ENCODE measurements at regions not wholly inside any gene's neighbourhood (a gene's known extent, or its start where the extent isn't known, plus 50 kb on each side); places are given as distances from the start of the nearest gene placed in this dataset.

DNA sequence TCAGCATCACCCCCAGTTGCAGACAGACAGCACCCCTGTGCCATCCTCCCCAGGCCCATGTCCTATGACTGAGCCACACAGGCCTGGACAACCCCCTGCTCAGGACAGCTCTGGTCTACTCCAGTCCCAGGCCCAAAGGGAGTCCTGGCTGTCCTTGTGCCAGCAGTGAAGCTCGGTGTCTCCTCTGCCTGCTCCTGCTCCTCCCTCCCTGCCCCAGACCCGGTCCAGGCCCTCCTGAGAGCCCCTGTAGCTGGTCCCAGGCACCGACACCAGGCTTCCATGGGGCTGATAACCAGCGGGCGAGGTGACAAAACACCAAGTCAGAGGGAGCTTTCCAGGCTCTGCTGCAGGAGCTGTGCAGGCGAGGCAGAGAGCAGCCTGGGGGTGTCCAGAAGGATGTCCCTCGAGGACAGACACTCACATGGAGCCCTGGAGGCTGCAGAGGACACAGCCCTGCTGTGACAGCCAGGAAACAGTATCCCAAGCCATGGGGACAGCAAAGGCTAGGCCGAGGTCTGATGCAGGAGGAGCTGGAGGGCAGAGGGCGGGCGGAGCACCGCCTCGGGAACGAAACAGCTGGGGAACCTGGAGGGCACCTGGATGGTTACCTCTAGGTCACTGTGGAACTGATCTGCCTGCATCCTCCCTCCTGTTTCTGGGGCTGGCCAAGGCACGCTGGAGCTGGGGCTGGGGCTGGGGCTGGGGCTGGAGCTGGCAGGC lies 103.8 kb upstream of the PRR20G start:
- Histone ChIP-seq H3K27me3 (ENCODE audit: insufficient read depth, low read length) (no peaks in the 10 kb centered on the region), H3K9ac (ENCODE audit: low read length) (no peak overlapping the region), H3K4me2 (ENCODE audit: low read length) (no peak overlapping the region), H3K79me2 (ENCODE audit: insufficient read depth, low read length) (no peaks in the 10 kb centered on the region), H2AFZ (ENCODE audit: low read depth, low read length) (no peak overlapping the region), H3K36me3 (ENCODE audit: insufficient read depth, low read length) (no peaks in the 10 kb centered on the region), H3K27ac (ENCODE audit: low read depth, low read length) (no peak overlapping the region), H3K4me1 (ENCODE audit: insufficient read depth, low read length) (no peaks in the 10 kb centered on the region), H3K9me3 (ENCODE audit: insufficient read depth, low read depth, low read length) (no peaks in the 10 kb centered on the region), H3K4me3 (ENCODE audit: insufficient read depth, low read depth, low read length) (no peak overlapping the region), H4K20me1 (ENCODE audit: insufficient read depth, low read length) (no peaks in the 10 kb centered on the region)
- DNase-seq (ENCODE audit: low read depth): no peak
- TF ChIP-seq, protein P1, sequence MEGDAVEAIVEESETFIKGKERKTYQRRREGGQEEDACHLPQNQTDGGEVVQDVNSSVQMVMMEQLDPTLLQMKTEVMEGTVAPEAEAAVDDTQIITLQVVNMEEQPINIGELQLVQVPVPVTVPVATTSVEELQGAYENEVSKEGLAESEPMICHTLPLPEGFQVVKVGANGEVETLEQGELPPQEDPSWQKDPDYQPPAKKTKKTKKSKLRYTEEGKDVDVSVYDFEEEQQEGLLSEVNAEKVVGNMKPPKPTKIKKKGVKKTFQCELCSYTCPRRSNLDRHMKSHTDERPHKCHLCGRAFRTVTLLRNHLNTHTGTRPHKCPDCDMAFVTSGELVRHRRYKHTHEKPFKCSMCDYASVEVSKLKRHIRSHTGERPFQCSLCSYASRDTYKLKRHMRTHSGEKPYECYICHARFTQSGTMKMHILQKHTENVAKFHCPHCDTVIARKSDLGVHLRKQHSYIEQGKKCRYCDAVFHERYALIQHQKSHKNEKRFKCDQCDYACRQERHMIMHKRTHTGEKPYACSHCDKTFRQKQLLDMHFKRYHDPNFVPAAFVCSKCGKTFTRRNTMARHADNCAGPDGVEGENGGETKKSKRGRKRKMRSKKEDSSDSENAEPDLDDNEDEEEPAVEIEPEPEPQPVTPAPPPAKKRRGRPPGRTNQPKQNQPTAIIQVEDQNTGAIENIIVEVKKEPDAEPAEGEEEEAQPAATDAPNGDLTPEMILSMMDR (IDR thresholded peaks at IDR 0.05; ENCODE audit: insufficient read depth, low read depth, low read length): no peak
- TF ChIP-seq EZH2 (IDR thresholded peaks at IDR 0.05; ENCODE audit: insufficient read depth, low read length): no peak
- Mint-ChIP-seq H3K36me3 (ENCODE audit: low read depth, unreplicated experiment) (no peaks in the 10 kb centered on the region), H3K9me3 (ENCODE audit: unreplicated experiment) (no peaks in the 10 kb centered on the region), H3K4me1 (ENCODE audit: low read depth, unreplicated experiment) (peaks cover 15% of the 10 kb centered on the region), H3K27ac (ENCODE audit: unreplicated experiment) (no peak overlapping the region), H3K4me3 (ENCODE audit: unreplicated experiment) (no peak overlapping the region), H3K27me3 (ENCODE audit: low read depth, unreplicated experiment) (peaks cover 20% of the 10 kb centered on the region)
- FAIRE-seq: no peak

- Histone ChIP-seq H3K4me2 (ENCODE audit: low read length) (no peak overlapping the region), H3K4me1 (ENCODE audit: insufficient read depth, low read length) (no peaks in the 10 kb centered on the region), H3K9ac (ENCODE audit: low read length) (no peak overlapping the region), H3K9me3 (ENCODE audit: insufficient read depth, low read depth, low read length) (no peaks in the 10 kb centered on the region), H3K27me3 (ENCODE audit: insufficient read depth, low read length) (no peaks in the 10 kb centered on the region), H3K27ac (ENCODE audit: low read depth, low read length) (no peak overlapping the region), H3K79me2 (ENCODE audit: insufficient read depth, low read length) (no peaks in the 10 kb centered on the region), H4K20me1 (ENCODE audit: insufficient read depth, low read length) (no peaks in the 10 kb centered on the region), H3K36me3 (ENCODE audit: insufficient read depth, low read length) (no peaks in the 10 kb centered on the region), H2AFZ (ENCODE audit: low read depth, low read length) (no peak overlapping the region), H3K4me3 (ENCODE audit: insufficient read depth, low read depth, low read length) (no peak overlapping the region)
- Mint-ChIP-seq H3K36me3 (ENCODE audit: low read depth, unreplicated experiment) (no peaks in the 10 kb centered on the region), H3K4me1 (ENCODE audit: low read depth, unreplicated experiment) (peaks cover 8% of the 10 kb centered on the region), H3K27me3 (ENCODE audit: low read depth, unreplicated experiment) (peaks cover 22% of the 10 kb centered on the region), H3K4me3 (ENCODE audit: unreplicated experiment) (no peak overlapping the region), H3K9me3 (ENCODE audit: unreplicated experiment) (no peaks in the 10 kb centered on the region), H3K27ac (ENCODE audit: unreplicated experiment) (no peak overlapping the region)
- no peak for DNase-seq (ENCODE audit: low read depth)
- TF ChIP-seq, protein P1 (IDR thresholded peaks at IDR 0.05; ENCODE audit: insufficient read depth, low read depth, low read length): no peak
- TF ChIP-seq EZH2 (IDR thresholded peaks at IDR 0.05; ENCODE audit: insufficient read depth, low read length): no peak
- FAIRE-seq: no peak
Observed at GRCh38 chr3:127390365-127391025, 102.6 kb upstream of the PRR20G start.

GRCh38 chr3:127389913-127390312 lies 102.1 kb upstream of the PRR20G start:
- H3K9me3 ChIP-seq (ENCODE audit: insufficient read depth, low read depth, low read length): no peaks in the 10 kb centered on the region
- H3K36me3 ChIP-seq (ENCODE audit: insufficient read depth, low read length): no peaks in the 10 kb centered on the region
- Mint-ChIP-seq H3K4me3 (ENCODE audit: unreplicated experiment) (peak overlapping the region; percentile 1), H3K27ac (ENCODE audit: unreplicated experiment) (no peak overlapping the region), H3K4me1 (ENCODE audit: low read depth, unreplicated experiment) (peaks cover 8% of the 10 kb centered on the region), H3K36me3 (ENCODE audit: low read depth, unreplicated experiment) (no peaks in the 10 kb centered on the region), H3K27me3 (ENCODE audit: low read depth, unreplicated experiment) (peaks cover 22% of the 10 kb centered on the region), H3K9me3 (ENCODE audit: unreplicated experiment) (no peaks in the 10 kb centered on the region)
- H3K4me2 ChIP-seq (ENCODE audit: low read length): no peak overlapping the region
- peaks cover 3% of the 10 kb centered on the region for H3K27me3 ChIP-seq (ENCODE audit: insufficient read depth, low read length)
- FAIRE-seq: no peak
- H3K79me2 ChIP-seq (ENCODE audit: insufficient read depth, low read length): no peaks in the 10 kb centered on the region
- no peaks in the 10 kb centered on the region for H3K4me1 ChIP-seq (ENCODE audit: insufficient read depth, low read length)
- H3K9ac ChIP-seq (ENCODE audit: low read length): no peak overlapping the region
- no peak overlapping the region for H2AFZ ChIP-seq (ENCODE audit: low read depth, low read length)
- H4K20me1 ChIP-seq (ENCODE audit: insufficient read depth, low read length): no peaks in the 10 kb centered on the region
- TF ChIP-seq, protein P1 (IDR thresholded peaks at IDR 0.05; ENCODE audit: insufficient read depth, low read depth, low read length): no peak
- no peak for TF ChIP-seq EZH2 (IDR thresholded peaks at IDR 0.05; ENCODE audit: insufficient read depth, low read length)
- H3K27ac ChIP-seq (ENCODE audit: low read depth, low read length): no peak overlapping the region
- no peak for DNase-seq (ENCODE audit: low read depth)
- no peak overlapping the region for H3K4me3 ChIP-seq (ENCODE audit: insufficient read depth, low read depth, low read length)
